ENCODE measurements at regions not wholly inside any gene's neighbourhood (a gene's known extent, or its start where the extent isn't known, plus 50 kb on each side); places are given as distances from the start of the nearest gene placed in this dataset.
"Not testable (repeated sequence)": the region's sequence is repeated elsewhere in the genome, so short reads cannot be mapped to it uniquely, and the experiment has no call there.

DNA sequence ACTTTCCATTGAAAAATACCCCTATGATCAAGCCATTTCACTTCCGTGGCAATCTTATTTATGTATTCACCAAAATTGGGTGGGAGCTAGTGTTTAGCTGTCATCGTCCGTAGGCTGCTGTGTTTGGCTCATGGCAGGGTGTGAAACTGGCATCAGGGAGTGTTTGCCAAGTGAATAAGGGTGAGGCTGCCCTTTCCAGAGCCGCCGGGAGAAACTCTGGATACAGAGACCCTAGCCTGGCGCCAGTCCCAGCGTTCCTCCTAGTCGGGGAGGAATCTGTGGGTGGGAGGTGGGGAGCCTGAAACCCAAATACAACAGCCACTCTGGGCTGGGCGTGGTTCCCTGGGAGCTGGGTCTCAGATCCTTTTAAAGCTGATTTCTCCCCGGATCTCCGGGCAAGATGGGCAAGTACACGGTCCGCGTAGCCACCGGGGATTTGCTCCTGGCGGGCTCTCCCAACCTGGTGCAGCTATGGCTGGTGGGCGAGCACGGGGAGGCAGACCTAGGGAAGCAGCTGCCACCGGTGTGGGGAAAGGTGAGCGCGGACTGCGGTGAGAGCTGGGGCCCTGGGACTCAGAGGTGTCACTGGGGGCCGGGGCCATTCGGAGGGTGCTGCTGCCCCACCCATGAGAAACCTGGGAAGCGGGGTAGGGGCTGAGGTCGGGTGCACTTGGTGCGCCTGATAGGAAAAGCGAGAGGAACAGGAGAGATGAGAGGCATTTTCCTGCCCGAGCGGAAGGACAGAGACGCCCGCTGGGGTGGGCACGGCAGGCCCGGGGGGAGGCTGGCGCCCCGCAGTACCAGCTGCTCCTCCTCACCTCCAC is 62.1 kb upstream of the TEKT1 start:
- no peak for DNase-seq

- DNase-seq: peak; percentile 23
These were observed 62.6 kb upstream of the TEKT1 start for GRCh38 chr17:6894206-6894528.

DNA sequence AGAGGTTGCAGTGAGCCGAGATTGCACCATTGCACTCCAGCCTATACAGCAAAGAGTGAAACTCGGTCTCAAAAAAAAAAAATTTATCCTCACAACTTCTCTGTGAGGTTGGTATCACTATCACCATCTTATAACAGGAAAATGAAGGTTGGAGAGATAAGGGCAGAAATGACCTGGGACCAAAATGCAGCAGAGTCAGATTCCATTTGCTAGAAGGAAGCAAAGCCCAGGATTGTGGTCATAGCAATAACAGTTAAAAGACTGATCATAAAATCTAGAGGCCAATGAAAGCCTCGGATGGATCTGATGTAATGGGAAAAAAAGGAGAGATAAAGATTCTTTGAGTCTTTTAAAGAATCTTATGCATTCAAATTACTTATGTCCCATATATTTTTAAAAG is 69.6 kb upstream of the TEKT1 start:
- DNase-seq: no peak

GRCh38 chr17:6903326-6903900 is 71.9 kb upstream of the TEKT1 start:
- no peak for DNase-seq

DNA sequence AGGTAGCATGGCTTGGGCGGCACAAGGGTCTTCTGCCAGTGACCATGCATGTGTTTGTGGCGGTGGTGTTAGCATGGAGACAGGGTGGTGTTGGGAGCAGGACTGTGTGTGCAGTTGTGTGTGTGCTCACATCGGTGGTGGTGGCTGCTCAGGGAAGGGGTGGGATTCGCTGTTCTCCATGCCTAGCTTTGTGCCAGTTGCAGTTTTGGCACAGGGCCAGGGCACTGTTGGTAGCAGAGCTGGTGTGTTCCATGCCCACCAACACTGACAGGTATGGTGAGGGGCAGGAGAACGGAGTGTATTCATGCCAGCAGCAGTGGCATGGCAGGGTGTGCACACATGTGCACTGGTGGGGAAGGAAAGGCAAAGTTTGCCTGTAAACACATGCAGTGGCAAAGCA is 77.3 kb upstream of the TEKT1 start:
- no peak for DNase-seq

DNA sequence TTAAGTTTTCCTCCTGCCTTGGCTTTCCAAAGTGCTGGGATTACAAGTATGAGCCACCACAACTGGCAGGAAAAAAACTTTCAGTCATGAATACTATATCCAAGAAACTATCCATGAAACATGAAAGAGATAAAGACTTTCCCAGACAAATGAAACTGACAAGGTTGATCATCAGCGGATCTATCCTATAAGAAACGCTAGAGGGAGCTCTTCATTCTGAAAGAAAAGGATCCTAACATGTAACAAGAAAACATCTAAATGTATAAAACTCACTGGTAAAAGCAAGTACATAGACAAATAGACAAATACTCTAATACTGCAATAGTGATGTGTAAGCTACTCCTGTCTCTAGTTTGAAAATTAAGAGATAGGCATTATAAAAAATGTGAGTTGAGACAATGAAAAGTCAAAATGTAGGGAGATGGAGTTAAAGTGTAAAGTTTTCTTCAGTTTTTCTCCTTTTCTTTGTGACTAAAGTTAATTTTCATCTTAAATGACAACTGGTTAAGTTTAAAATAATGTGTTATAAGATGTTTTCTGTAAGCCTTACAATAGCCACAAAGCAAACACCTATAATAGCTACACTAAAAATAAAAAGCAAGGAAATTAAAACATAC is 79.6 kb upstream of the TEKT1 start:
- peak; percentile 69 for DNase-seq

DNA sequence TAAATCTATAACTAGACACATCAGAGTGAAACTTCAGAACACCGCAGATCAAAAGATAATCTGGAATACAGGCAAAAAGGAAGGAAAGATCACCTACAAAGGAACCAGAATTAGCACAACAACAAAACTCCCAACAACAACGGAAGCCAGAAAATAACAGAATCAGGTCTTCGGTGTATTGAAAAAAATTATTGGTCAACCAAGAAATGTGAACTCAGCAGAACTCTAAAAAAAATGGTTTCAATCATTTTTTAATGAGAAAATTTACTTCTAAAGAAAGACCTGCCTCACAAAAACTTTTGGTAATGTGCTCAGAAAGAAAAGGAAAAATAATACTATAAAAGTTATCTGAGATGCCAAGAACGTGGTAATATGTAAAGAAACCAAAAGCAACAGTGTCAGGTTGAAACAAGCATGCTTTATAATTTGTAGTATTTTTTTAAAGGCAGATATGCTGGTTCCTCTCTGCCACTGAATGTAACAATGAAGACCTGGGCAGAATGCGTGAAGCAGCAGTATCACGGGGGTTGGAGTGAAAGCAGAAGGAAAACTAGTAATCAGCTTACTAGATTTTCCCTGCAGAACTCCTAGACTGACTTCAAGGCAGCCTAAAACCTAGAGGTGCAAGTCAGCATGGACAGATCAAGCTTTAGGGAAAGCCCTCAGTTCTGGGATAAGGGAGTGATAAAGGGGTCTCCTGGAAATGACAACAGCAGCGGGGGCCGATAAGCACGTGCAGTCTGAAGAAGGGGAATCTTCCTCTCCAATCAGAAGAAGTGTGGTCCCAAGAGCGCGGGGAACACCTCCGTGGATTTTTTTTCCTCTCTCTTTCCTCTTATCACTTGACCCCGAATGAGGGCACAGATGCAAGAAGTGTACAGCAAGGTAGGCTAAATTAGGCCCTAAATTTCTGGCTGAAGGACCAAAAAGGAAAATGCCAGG is 80.9 kb upstream of the TEKT1 start:
- no peak for DNase-seq

- DNase-seq: peak; percentile 75
These were observed 82.0 kb upstream of the ALOX12 start for GRCh38 chr17:6913608-6914443.

DNA sequence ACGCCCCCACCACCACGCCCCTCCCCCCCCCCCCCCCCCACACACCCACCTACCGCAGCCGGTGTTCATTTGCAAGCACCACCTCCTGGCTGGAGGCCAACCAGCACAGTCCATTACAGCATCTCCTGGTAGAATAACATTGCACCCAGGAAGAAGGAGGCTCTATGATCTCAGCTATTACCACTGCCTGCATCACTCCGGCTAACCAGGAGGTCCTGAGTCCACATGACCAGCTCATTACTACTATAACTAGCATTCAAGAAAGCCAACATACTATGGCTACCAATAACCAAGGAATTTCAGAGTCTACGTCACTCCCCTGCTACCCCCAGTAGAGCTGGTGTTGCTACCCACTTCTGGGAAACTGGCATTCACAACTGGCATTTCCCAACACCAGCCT is 81.1 kb upstream of the ALOX12 start:
- DNase-seq: peak; percentile 17

DNA sequence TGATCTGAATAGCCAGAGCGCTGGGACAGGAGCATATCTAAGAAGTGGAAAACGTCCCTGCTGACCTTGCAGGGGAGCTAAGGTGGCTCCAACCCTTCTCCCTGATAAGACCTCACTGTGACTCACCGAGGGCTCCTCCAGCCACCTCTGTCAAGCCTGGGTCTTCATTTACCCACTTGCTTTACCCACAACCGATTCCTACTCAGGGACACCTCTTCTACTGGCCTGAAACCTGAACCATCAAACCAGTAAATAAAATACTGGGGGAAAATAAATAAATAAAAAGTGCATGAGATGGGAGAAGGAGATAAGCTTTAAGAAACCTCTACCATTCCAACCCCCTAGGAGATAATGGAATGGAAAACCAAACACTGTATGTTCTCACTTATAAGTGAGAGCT is 80.2 kb upstream of the ALOX12 start:
- DNase-seq: no peak

GRCh38 chr17:6919158-6919557 is 76.7 kb upstream of the ALOX12 start:
- no peak for DNase-seq

GRCh38 chr17:6923385-6923784 is 72.5 kb upstream of the ALOX12 start:
- DNase-seq: no peak

DNA sequence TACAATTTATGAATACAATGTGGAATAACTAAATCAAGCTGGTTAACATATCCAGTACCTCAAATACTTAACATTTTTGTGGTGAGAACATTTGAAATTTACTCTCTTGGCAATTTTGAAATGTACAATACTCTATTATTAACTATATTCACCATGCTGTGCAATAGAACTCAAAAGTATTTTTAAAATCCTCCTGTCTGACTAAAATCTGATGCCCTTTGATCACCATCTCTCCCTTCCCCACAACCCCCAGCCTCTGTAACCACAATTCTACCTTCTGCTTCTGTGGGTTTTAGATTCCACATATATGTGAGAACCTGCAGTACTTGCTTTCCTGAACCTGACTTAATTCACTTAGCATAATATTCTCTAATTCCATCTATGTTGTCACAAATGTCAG is 71.6 kb upstream of the ALOX12 start:
- no peak for DNase-seq

DNA sequence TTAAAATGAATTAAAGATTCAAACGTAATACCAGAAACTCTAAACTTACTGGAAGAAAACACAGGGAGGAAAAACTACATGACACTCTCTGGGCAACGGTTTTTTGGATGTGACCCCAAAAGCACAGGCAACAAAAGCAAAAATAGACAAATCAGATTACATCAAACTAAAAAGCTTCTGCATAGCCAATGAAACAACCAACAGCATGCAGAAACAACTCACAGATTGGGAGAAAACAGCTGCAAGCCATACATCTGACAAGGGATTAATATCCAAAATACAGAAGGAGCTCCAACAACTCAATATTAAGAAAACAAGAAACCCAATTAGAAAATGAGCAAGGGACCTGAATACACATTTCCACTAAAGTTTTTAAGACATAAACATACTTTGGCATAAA is 69.2 kb upstream of the ALOX12 start:
- no peak for DNase-seq

DNA sequence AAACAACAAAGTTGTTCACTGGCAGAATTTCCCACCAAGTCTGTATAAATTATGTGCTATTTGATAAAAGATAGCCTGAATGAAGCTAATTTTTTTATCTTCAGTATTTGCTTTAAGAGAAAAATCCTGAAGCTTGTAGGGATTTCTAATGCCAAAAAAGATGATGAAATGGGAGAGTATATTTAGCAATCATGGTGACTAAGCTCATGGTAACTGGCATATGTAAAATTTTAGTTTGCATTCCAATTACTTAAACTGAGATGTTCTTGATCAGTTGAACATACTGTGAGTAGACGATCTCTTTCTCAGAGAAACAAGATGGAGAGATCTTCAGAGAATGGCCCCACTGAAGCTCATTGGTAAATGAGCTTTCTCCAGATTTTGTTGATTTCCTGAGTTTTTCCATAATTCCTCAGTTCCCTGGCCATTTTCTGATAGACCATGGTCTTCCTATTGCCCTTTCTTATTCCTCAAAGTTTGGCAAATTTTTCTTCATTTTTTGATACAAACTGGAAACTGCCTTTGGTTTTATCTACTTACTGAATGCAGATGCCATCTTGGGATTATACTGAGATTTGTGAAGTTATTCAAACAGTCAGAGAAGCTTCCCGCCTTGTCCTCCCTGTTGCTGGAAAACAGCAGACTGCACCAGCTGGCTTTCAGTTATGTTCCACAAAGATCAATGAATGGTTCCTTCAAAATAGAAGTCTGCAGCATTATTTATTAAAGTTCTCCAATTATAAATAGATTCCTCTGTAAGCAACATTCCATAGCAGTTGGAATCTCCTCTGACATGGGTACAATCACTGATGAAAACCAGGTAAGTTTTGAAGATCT is 68.3 kb upstream of the ALOX12 start:
- DNase-seq: no peak

GRCh38 chr17:6928193-6928592 is 67.7 kb upstream of the ALOX12 start:
- DNase-seq: no peak

DNA sequence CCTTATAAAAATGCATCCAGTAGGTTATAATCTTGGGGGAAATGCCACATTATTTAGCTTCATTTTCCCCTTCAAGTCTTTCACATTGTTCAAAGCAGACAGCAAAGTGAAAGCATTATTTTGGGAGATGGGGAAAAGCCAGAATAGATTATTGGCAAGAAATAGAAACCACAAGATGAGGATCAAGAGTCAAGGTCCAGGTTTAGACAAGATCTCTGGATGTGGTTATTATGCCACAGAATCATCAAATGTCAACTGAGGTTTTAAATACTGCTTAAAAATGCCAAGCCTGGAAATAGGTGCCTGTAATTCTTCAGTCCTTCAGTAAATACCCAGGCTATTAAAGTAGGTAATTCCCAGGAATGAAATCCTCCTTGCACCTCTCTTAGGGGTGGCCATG is 65.1 kb upstream of the ALOX12 start:
- no peak for DNase-seq

DNA sequence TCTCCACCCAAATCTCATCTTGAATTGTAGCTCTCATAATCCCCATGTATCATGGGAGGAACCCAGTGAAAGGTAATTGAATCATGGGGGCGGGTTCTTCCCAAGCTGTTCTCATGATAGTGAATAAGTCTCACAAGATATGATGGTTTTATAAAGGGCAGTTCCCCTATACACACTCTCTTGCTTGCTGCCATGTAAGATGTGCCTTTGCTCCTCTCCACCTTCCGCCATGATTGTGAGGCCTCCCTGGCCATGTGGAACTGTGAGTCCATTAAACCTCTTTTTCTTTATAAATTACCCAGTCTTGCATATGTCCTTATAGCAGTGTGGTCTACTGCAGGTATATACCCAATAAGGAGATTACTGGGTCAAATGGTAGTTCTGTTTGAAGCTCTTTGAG is 61.3 kb upstream of the ALOX12 start:
- not testable (repeated sequence) for DNase-seq

DNA sequence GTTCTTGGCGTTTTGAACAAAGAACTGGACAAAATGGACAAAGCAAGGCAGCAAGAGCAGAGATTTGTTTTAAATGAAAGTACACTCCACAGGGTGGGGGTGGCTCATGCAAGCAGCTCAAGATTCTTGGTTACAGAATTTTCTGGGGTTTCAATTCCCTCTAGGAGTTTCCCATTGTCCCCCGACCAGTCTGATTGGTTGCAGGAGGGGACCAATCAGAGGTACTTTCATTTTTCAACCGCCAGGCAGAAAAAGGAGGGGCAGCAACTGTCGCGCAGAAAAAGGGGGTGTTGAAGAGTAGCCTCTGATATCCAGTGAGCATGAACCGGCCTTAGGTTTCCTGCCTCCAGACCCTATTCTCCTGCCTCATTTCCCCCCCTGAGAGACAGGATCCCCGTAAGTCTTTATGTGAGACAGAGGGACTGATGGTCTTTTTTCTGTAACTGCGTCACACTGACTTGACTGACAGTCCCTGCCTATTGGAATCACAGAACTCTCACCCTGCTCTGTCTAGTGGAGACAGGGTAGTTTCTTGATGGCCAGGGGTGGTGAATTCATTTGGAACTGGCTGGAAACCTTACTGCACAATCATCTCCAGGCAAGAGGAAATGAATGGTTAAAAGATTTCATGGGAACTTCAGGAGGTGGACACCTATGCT is 59.4 kb upstream of the ALOX12 start:
- peak; percentile 21 for DNase-seq

GRCh38 chr17:6938637-6939036 is 57.2 kb upstream of the ALOX12 start:
- DNase-seq: no peak

GRCh38 chr17:6940186-6940649 is 55.6 kb upstream of the ALOX12 start:
- no peak for DNase-seq
